ENCODE measurements at regions not wholly inside any gene's neighbourhood (a gene's known extent, or its start where the extent isn't known, plus 50 kb on each side); places are given as distances from the start of the nearest gene placed in this dataset.
"Not testable (repeated sequence)": the region's sequence is repeated elsewhere in the genome, so short reads cannot be mapped to it uniquely, and the experiment has no call there.

GRCh38 chr21:15126948-15127347 is 62.1 kb upstream of the NRIP1 start:
- Histone ChIP-seq H3K27ac (no peak overlapping the region), H3K4me3 (no peak overlapping the region), H3K4me1 (peaks cover 4% of the 10 kb centered on the region), H3K27me3 (ENCODE audit: low read depth) (no peaks in the 10 kb centered on the region), H3K9me3 (no peaks in the 10 kb centered on the region), H3K36me3 (no peaks in the 10 kb centered on the region)
- intact Hi-C loops (cut with DNase I), result no loop called here
- DNase-seq, result no peak
- no peak for TF ChIP-seq CTCF (IDR thresholded peaks at IDR 0.05)
- no peak for ATAC-seq

- no peak overlapping the region for H3K27ac ChIP-seq
- intact Hi-C loops (cut with DNase I), result no loop called here
- H3K4me1 ChIP-seq, result no peaks in the 10 kb centered on the region
- H3K36me3 ChIP-seq, result no peaks in the 10 kb centered on the region
- no peak overlapping the region for H3K4me3 ChIP-seq
- ATAC-seq, result no peak
- no peaks in the 10 kb centered on the region for H3K9me3 ChIP-seq
- no peaks in the 10 kb centered on the region for H3K27me3 ChIP-seq (ENCODE audit: low read depth)
- DNase-seq, result no peak
- no peak for TF ChIP-seq CTCF (IDR thresholded peaks at IDR 0.05)
Observed at GRCh38 chr21:15127437-15127836, 62.6 kb upstream of the NRIP1 start.

GRCh38 chr21:15128267-15128666 is 63.5 kb upstream of the NRIP1 start:
- DNase-seq (no peak), ATAC-seq (no peak)
- H3K4me1 ChIP-seq, result no peaks in the 10 kb centered on the region
- no peaks in the 10 kb centered on the region for H3K9me3 ChIP-seq
- intact Hi-C loops (cut with DNase I), result no loop called here
- H3K36me3 ChIP-seq, result no peaks in the 10 kb centered on the region
- no peak overlapping the region for H3K27ac ChIP-seq
- no peaks in the 10 kb centered on the region for H3K27me3 ChIP-seq (ENCODE audit: low read depth)
- H3K4me3 ChIP-seq, result no peak overlapping the region
- no peak for TF ChIP-seq CTCF (IDR thresholded peaks at IDR 0.05)

GRCh38 chr21:15128714-15129113 is 63.9 kb upstream of the NRIP1 start:
- H3K27me3 ChIP-seq (ENCODE audit: low read depth); H3K4me3 ChIP-seq; DNase-seq; H3K36me3 ChIP-seq; ATAC-seq; H3K9me3 ChIP-seq; H3K4me1 ChIP-seq; intact Hi-C loops (cut with DNase I); H3K27ac ChIP-seq: not testable (repeated sequence)

GRCh38 chr21:15130326-15130725 is 65.5 kb upstream of the NRIP1 start:
- intact Hi-C loops (cut with DNase I), result no loop called here
- Histone ChIP-seq H3K27me3 (ENCODE audit: low read depth) (no peaks in the 10 kb centered on the region), H3K4me1 (peaks cover 13% of the 10 kb centered on the region), H3K4me3 (no peak overlapping the region), H3K36me3 (no peaks in the 10 kb centered on the region), H3K9me3 (no peaks in the 10 kb centered on the region), H3K27ac (no peak overlapping the region)
- ATAC-seq (no peak), DNase-seq (no peak)
- no peak for TF ChIP-seq CTCF (IDR thresholded peaks at IDR 0.05)

- intact Hi-C loops (cut with DNase I), result no loop called here
- ATAC-seq (no peak), DNase-seq (no peak)
- no peak for TF ChIP-seq CTCF (IDR thresholded peaks at IDR 0.05)
- H3K27me3 ChIP-seq (ENCODE audit: low read depth), result no peaks in the 10 kb centered on the region
- no peaks in the 10 kb centered on the region for H3K36me3 ChIP-seq
- H3K4me3 ChIP-seq, result no peak overlapping the region
- no peak overlapping the region for H3K27ac ChIP-seq
- no peaks in the 10 kb centered on the region for H3K9me3 ChIP-seq
- H3K4me1 ChIP-seq, result peaks cover 13% of the 10 kb centered on the region
Observed at GRCh38 chr21:15130751-15131150, 66.0 kb upstream of the NRIP1 start.
